ENCODE measurements at regions not wholly inside any gene's neighbourhood (a gene's known extent, or its start where the extent isn't known, plus 50 kb on each side); places are given as distances from the start of the nearest gene placed in this dataset.

- no peak for DNase-seq
Measured at GRCh38 chr4:176981551-176981950, 188.8 kb upstream of the VEGFC start.

- DNase-seq = no peak
Measured at GRCh38 chr4:176988226-176988625, 195.5 kb upstream of the VEGFC start.

GRCh38 chr4:176989186-176989585 is 196.5 kb upstream of the VEGFC start:
- DNase-seq = no peak

DNA sequence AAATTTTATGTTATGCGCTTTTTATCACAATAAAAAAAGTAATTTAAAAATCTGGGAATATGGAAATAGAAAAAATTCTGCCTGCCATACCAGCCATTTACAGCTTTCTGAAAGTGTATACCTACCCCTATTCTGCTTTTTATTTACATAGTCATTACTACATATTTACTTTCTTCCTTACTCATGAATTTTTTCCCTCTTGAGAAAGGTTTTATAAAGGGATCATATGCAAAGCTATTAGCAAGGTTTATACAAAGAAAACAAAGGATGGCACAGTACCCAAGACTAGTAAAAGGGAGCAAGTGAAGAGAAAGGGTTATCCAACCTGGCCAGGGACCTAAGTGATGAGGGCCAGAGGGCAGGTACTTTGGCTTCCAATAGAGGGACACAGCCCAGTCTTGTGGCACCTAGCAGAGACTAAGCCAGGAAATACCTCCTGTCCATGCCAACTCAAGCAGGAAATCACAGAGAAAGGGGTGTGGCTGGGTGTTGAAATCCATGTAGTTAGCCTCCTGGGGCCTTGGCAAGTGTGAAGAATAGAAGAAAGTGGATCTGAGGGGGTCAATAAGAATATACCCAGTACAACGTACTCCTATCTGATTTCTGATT is 207.3 kb upstream of the VEGFC start:
- no peak for DNase-seq

DNA sequence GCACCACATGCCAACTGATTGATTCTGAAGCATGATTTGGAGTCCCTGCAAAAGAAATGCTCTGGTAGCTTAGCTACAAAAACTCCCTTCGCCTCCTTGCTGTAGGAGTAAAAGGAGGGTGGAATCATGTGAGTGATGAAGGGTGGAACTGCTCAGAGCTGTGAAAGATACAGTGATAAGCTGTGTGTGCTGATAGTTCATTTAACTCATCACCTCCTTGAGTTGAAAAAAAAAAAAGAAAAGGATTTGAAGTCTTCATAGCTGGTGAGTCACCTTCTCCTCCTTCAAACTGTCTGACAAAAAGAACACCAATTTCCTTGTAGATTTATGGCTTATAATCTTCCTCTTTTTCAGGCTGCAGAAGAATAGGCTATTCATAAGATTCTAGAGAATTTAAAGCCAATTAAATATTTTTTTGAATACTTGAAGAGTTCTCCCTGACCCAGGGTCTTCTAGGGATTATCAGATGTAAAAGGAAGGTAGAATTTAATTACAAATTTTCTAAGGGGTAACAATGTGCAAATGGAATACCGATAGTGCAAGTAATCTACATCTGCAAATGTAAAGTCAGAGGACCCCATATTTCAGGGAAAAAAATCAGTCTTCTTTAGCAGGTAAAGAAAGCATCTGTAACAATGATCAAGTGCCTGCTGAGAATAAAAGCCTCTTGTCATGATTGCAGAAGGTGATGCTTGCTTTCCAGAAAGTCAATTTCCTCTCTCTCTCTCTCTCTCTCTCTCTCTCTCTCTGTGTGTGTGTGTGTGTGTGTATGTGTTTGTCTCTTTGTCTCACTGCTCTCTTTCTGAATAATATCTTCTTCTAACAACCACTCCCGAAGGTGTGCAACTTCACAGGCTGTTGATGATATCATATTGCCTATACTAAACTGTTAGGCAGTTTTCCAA is 208.8 kb upstream of the VEGFC start:
- no peak for DNase-seq

DNA sequence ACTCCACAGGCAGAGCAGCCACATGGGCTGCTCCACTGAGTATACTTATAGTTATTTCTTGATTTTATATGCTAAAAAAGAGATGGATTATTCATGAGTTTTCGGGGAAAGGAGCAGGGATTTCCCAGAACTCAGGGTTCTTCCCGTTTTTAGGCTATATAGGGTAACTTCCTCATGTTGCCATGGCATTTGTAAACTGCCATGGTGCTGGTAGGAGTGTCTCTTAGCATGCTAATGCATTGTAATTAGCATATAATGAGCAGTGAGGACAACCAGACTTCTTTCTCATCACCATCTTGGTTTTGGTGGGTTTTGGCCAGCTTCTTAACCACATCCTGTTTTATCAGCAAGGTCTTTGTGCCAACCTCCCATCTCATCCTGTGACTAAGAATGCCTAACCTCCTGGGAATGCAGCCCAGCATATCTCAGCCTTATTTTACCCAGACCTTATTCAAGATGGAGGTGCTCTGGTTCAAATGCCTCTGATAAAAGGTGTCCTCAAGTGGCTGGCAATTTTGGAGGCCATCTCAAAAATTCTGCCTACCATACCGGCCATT is 213.0 kb upstream of the VEGFC start:
- no peak for DNase-seq

DNA sequence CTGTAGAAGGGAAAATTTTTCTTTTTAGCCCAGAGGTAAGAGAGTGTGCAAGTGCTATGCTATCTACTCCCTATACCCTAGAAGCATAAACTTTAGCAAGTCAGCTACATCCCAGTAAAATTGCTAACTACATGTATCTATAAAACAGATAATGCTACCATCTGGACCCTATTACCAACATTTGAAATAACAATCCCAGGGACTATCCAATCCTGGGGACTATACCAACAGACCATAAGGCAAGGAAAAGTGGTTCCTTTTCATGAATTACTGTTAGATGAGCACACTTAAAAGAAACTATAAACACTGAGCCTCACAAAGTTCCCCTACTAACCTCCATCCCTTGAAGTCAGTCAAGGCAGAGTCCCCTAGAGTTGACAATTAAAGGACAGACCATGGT is 213.6 kb upstream of the VEGFC start:
- DNase-seq = no peak

GRCh38 chr4:177008071-177008835 is 215.5 kb upstream of the VEGFC start:
- DNase-seq = no peak

DNA sequence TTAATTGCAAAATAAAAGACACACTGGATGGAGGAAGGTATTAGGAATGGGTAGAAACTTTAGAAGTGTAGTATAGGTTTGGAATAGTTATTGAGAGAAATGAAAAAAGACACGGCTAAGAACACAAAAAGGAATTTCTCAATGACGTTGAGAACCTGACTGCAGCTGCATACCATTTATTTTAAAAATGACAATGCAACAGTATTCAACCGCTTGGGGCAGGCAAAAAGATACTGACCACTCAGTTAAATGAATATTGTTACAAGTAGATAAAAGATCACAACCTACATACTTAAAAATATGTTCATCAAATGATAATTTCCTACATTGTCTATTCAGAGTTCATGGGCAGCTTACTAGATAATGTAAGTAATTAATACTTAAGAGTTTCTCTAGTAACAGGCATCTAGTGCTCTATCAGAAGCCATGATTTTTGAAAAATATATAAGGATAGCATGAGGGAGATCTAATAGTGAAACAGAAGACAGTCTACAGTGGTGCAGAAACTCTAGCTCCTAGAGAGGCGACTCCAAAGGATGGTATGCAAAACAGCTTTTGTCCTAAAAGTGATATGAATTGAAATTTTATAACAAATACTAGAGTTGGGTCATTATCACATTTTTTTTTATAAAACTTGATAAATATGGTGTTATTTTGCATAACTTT is 216.2 kb upstream of the VEGFC start:
- no peak for DNase-seq

DNA sequence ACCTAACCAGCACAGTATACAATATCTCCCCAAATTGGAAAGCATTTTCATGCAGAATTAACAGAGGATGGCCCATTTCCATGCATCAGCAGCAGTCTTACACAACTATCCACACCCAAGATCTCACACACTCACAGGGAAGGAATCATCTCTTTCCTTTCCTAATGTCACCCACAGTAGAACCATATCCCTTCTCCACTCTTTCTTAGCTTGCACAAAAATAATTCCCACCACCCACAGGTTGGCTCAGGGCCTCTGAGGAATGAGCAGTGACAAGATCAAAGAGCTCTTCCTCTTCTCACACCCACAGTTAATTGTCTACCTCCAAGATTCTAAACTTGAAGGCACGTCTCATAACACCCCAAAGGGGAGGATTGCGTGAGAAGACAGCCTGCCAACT is 217.7 kb upstream of the VEGFC start:
- no peak for DNase-seq

GRCh38 chr4:177012918-177013545 is 220.3 kb upstream of the VEGFC start:
- DNase-seq = no peak

DNA sequence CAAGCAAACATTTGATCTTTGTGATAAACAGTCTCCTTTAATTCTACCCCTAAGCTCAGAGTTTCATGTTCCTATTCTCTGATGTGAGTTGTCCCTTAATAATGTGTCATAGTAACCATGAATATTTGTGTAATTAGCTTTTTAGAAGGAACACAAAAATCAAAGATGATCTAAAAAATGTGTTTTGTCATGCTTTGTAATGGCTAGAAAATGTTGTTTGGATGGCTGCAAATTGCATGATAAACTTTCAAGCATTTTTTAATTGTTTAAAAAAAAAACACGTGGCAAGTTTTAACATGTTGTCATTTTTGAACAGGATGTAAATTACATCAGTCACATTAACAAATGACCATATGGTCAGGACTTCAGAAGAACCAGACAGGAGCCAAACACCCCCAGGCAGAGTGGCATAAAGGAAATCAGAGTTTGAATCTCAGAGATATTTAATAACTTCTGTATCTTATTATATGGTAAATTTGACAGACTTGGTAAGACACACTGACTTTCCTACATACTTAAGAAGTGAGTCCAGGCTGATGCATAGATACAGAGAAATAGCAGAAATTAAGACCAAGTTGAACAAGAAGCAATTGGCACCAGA is 223.9 kb upstream of the VEGFC start:
- DNase-seq = no peak

DNA sequence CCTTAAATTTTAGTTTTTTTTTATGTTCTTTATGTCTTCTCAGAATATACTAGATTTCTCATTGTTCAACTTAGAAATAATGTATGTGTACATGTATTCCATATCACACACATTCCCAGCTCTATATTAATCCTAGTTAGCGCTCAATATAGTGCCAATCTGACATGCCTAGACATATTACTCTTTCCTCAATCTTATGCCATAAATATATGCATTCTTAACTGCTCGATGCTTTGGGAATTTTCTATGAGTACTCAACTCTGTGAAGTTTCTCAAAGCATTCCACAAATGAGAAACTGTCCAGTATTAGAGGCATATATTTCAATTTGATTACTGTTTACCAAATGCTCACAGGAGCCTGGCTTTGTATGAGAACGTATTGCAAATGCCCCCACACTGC is 231.2 kb upstream of the VEGFC start:
- no peak for DNase-seq

- DNase-seq = no peak
Measured at GRCh38 chr4:177032341-177032740, 239.6 kb upstream of the VEGFC start.

DNA sequence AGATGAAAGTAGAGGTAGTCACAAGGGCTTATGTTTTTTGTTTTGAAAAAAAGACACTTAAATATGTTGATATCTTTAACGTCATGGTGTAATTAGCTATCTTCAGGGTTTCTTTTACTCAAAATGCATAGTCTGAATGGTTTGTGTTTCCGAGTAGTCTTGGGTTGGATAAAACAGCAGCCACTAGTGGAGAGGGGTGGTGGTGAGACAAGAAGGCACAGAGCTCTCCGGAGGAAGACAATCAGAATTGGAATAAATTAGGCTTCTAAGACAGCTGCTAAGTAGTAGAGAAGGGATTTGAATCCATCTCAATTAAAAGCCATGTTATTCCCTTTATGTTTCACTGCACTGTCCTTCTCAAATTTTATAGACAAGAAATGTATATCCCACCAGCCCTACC is 240.4 kb upstream of the VEGFC start:
- no peak for DNase-seq

- DNase-seq = no peak
Measured at GRCh38 chr4:177033632-177034031, 240.9 kb upstream of the VEGFC start.

GRCh38 chr4:177041356-177041755 is 248.6 kb upstream of the VEGFC start:
- DNase-seq = no peak

GRCh38 chr4:177047070-177047850 is 254.5 kb upstream of the VEGFC start:
- peak; percentile 0 for DNase-seq

DNA sequence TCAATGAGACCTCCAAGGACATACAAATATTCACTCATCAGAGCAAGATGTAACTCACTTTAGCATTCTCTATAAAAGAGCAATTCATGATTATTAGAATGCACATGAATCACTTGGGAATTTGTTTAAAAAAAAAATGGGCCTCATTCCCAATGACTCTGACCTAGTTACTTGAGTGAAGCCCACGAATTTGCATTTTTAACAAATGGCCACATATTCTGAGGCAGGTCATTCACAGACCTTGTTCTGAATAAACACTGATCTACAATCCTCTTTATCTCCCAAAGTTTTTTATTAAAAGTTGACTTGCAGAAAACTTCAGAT is 255.1 kb upstream of the VEGFC start:
- no peak for DNase-seq

DNA sequence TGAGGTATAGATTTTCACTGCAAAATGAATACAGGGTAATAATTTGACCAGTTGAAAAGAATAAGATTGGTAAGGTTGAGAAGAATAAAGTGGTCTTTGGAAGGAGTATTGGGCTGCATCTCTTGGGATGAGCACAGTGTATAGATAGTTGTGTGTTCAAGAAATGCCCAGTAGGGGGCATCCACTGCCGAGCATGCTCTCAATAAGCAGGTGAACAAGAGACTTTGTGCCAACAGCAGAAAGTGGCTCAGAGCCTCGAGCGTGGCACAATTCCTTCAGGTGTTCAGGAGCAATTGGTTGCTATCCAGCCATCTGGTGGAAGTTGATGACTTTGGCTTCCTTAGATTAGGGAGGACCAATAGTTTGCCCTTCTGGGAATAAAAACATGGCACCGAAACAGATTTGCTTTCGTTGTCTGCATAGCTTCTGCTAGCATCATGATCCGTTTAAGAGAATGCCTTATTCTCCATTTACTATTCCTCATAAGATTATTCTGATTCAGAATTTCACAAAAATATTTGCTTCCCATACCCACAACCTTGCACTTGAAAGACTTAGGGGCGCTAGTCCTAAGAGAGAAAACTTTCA is 258.1 kb upstream of the NEIL3 start:
- no peak for DNase-seq
